GM23248 (cell line): ENCODE measurements at regions not wholly inside any gene's neighbourhood (a gene's known extent, or its start where the extent isn't known, plus 50 kb on each side); places are given as distances from the start of the nearest gene placed in this dataset.

Experiments used
- EZH2 ChIP-seq: fragments of 200-600 bp; sonication (generic); IDR thresholded peaks from 2 replicates; pipeline ENCODE4 v1.6.1; 2018; ENCODE audit warnings: antibody characterized with exemption, mild to moderate bottlenecking; ENCODE audit not compliant: insufficient read depth, poor library complexity, severe bottlenecking
- EZH2phosphoT487 ChIP-seq: fragments of 200-600 bp; sonication (generic); IDR thresholded peaks from 2 replicates; pipeline ENCODE4 v1.6.1; 2018; ENCODE audit warnings: antibody characterized with exemption, moderate library complexity, mild to moderate bottlenecking, low read depth; ENCODE audit not compliant: insufficient read depth

GRCh38 chr18:47654988-47655387, 275.5 kb downstream of the SMAD2 start:
- no peak for TF ChIP-seq EZH2phosphoT487
- TF ChIP-seq EZH2 = no peak
